NCI-H1092 (cell line): ENCODE measurements at regions not wholly inside any gene's neighbourhood (a gene's known extent, or its start where the extent isn't known, plus 50 kb on each side); places are given as distances from the start of the nearest gene placed in this dataset.

Source experiments
- DNase-seq: peaks from one replicate; lab custom pipeline; 2025; lab: John Stamatoyannopoulos, UW

DNA sequence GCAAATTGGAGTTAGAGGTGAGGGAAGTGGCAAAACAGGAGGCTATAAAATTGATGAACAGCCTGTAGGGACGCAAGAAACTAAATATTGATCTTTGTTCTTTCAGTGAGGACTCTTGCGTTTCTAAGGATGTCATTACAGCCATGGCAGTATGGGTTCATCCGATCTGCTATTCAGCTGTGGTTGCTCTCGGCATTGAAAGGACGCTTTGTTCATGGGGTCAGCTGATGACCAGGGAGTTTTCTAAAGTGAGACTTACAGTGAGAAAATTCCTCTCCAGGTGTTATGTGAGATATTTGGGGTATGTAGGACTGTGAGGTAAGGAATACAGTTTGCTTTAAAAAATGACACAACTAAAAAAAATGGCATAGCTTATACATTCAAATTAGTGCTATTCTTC lies 52.7 kb upstream of the PELI1 start:
- no peak for DNase-seq

- no peak for DNase-seq
Measured at GRCh38 chr2:64201151-64201550, 56.9 kb upstream of the PELI1 start.

GRCh38 chr2:64202206-64202845 lies 58.1 kb upstream of the PELI1 start:
- no peak for DNase-seq

DNA sequence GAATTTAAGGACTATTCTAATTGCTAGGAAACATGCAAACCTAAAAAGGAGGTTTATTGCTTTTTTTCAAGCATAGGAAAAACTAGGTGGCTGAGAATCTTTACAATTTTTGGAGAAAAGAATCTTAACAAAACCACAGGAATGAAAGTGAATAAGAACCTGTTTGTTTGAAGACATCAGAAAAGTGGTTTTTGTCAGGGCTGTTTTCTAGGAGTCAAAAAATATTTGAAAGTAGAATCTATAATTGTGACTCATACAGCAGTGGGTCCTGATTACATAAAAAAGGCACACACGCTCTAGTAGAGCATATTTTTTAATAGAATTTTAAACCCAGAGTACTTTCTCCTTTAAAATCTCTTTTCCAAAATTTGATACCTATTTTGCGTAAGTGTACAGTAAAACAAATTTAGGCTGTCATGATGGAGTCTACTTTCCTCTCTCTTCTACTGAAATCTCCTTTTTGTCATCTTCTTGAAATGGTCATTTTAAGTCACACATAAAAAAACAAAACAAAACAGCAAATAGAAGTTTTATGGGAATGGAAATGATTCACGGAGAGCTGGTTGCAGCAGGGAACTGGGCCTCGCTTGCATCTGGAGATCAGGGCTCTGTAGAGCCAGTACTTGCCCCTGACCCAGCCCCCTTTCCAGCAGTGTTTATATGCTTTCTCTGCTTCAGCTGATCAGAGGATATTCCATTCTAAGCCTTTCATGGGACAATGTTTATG lies 59.1 kb upstream of the PELI1 start:
- DNase-seq, result no peak

GRCh38 chr2:64203858-64204632 lies 59.8 kb upstream of the PELI1 start:
- DNase-seq, result no peak

DNA sequence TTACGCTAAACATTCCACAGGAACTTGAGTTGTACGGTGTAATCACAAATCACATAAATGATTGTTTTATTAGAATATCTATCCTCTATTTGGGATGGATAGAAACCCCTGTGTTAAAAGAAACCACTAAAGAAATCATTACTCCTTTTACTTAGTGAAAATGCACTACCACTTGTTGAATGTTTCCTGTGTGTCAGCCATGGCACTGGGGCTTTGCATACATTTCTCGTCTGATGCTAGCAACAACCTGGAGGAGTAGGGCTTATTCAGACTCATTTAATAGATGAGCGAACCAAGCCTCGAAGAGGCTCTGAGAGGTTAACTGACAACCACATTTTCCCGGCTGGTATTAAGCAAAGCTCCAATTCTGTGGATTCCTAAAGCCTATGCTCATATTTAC lies 60.5 kb upstream of the PELI1 start:
- no peak for DNase-seq

GRCh38 chr2:64205415-64205814 lies 61.2 kb upstream of the PELI1 start:
- no peak for DNase-seq

GRCh38 chr2:64207573-64207972 lies 63.4 kb upstream of the PELI1 start:
- no peak for DNase-seq

GRCh38 chr2:64210816-64211215 lies 66.6 kb upstream of the PELI1 start:
- no peak for DNase-seq

GRCh38 chr2:64211276-64211921 lies 67.2 kb upstream of the PELI1 start:
- no peak for DNase-seq

- no peak for DNase-seq
Measured at GRCh38 chr2:64212346-64212745, 68.1 kb upstream of the PELI1 start.

GRCh38 chr2:64212801-64213321 lies 68.6 kb upstream of the PELI1 start:
- DNase-seq, result no peak

DNA sequence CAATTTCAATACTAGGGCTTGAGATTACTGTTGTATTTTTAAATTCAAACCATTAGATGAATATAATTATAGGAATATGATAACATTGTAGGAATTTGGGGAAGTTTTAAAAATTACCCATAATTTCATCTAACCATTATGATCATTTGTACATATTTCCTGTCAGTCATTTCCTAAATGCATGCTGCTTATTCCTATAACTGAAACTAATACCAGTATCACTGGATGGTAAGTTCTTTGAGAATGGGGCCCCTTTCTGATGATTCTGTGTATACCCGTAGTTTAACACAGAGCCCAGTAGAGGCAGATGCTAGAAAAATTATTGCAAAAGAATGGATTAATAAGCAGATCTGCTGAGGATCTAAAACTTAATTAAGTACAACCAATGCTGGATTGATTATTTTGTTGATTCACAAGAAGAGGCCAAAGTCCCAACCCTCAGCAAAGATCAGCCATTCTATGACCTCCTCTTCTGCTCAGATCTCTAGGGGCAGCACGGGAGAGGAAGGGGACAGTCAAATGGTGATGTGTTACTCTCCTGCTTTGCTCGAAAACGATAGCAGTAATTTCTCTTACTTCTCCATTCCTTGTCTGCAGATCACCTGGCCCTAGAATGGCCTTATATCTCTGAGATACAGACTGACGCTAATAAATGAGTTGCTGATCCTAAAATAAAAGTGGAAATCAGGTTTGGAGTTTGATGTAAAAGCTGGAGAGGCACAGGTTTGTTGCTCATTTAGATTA lies 69.5 kb upstream of the PELI1 start:
- DNase-seq, result no peak

GRCh38 chr2:64214281-64215115 lies 70.3 kb upstream of the PELI1 start:
- DNase-seq, result no peak

GRCh38 chr2:64217198-64217869 lies 73.1 kb upstream of the PELI1 start:
- DNase-seq, result no peak

- no peak for DNase-seq
Measured at GRCh38 chr2:64218137-64218802, 74.0 kb upstream of the PELI1 start.

DNA sequence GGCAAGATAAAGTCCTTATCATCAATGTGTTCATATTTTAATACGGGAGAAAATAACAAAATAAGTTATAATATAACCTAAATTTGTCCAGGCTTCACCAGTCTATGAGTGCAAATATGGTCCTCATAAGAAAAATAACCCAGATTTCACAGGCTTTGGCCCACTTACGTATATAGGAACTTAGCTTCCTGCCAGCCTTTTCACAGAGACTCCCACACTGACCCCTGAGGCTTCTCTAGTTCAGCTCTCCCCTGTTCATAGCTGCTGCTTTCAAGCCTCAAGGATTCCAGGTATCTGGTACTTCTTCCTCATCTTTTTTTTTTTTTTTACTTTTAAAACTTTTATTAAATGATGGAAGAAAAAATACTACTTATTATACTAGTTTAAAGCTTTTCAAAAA lies 74.9 kb upstream of the PELI1 start:
- DNase-seq, result no peak

DNA sequence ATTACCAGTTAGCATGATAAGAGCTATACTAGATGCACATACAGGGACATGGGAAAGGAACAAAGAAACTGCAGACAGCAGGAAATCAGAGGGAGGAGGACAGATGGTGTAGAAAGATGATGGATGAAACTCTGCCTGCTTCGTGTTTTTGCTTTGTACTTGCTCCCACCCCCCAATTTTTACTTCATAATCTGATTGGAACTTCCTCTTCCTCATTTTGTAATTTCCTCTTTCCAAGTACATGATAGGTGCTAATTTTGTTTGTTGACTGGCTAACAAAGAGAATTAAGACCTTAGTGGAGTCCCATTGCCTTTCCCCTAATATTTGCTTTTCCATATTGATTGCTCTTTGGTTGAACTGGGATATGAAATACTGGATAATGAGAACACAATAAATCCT lies 76.0 kb upstream of the PELI1 start:
- DNase-seq, result no peak

GRCh38 chr2:64220894-64221617 lies 76.8 kb upstream of the PELI1 start:
- no peak for DNase-seq
